Cardiac muscle cell (in vitro differentiated cells and primary cell): ENCODE measurements at regions not wholly inside any gene's neighbourhood (a gene's known extent, or its start where the extent isn't known, plus 50 kb on each side); places are given as distances from the start of the nearest gene placed in this dataset.

Source experiments
- DNase-seq, 2 donors: peaks; one replicate each; pipeline versions ENCODE4 v3.0.0 to v3.0.0-alpha.2; 2010 to 2017; ENCODE audit warnings: low read depth in 1 of 2, low spot score in 1 of 2
- H3K27ac ChIP-seq: fragments of 200-600 bp; sonication (generic); 2 replicates; pipeline ENCODE4 v1.5.1; 2016
- H3K27me3 ChIP-seq: fragments of 200-600 bp; sonication (generic); 2 replicates; pipeline ENCODE4 v1.6.0; 2016; ENCODE audit warnings: control low read depth
- H3K36me3 ChIP-seq: fragments of 200-600 bp; sonication (generic); 2 replicates; pipeline ENCODE4 v1.5.1; 2016; ENCODE audit warnings: control low read depth
- H3K4me1 ChIP-seq: fragments of 200-600 bp; sonication (generic); 2 replicates; pipeline ENCODE4 v1.8.1; 2017; ENCODE audit warnings: low read depth, mild to moderate bottlenecking, mixed run types
- H3K4me3 ChIP-seq: fragments of 200-600 bp; sonication (generic); 2 replicates; pipeline ENCODE4 v1.5.1; 2016; ENCODE audit warnings: mild to moderate bottlenecking
- H3K9me3 ChIP-seq: fragments of 200-600 bp; sonication (generic); 2 replicates; pipeline ENCODE4 v1.5.1; 2017; ENCODE audit warnings: low read depth, mild to moderate bottlenecking, control low read depth
- CTCF ChIP-seq: IDR thresholded peaks from 2 replicates; pipeline ENCODE4 v1.5.1; 2012; ENCODE audit warnings: low read depth, mild to moderate bottlenecking, low read length

GRCh38 chr6:1068068-1068467 is 243.8 kb upstream of the FOXQ1 start:
- Histone ChIP-seq H3K9me3 (no peaks in the 10 kb centered on the region), H3K36me3 (no peaks in the 10 kb centered on the region), H3K27me3 (no peaks in the 10 kb centered on the region), H3K27ac (no peak overlapping the region), H3K4me3 (no peak overlapping the region), H3K4me1 (peaks cover 21% of the 10 kb centered on the region)
- no peak for TF ChIP-seq CTCF
- no peak for DNase-seq

GRCh38 chr6:1067346-1067745 is 244.6 kb upstream of the FOXQ1 start:
- H3K27me3 ChIP-seq = no peaks in the 10 kb centered on the region
- H3K36me3 ChIP-seq = no peaks in the 10 kb centered on the region
- no peak for TF ChIP-seq CTCF

GRCh38 chr6:1066449-1067090 is 245.3 kb upstream of the FOXQ1 start:
- H3K4me3 ChIP-seq = no peak overlapping the region
- H3K27ac ChIP-seq = no peak overlapping the region
- H3K36me3 ChIP-seq = no peaks in the 10 kb centered on the region
- DNase-seq = no peak
- no peak for TF ChIP-seq CTCF
- H3K4me1 ChIP-seq = peaks cover 21% of the 10 kb centered on the region
- no peaks in the 10 kb centered on the region for H3K27me3 ChIP-seq
- H3K9me3 ChIP-seq = no peaks in the 10 kb centered on the region

More at GRCh38 chr6:1067346-1067745, 244.6 kb upstream of the FOXQ1 start:
- Histone ChIP-seq H3K9me3 (no peaks in the 10 kb centered on the region), H3K4me1 (peaks cover 21% of the 10 kb centered on the region), H3K27ac (no peak overlapping the region), H3K4me3 (no peak overlapping the region)
- DNase-seq = no peak

- Histone ChIP-seq H3K4me1 (peaks cover 21% of the 10 kb centered on the region), H3K4me3 (no peak overlapping the region), H3K36me3 (no peaks in the 10 kb centered on the region), H3K27ac (no peak overlapping the region), H3K9me3 (no peaks in the 10 kb centered on the region), H3K27me3 (no peaks in the 10 kb centered on the region)
- TF ChIP-seq CTCF = no peak
- no peak for DNase-seq
Observed at GRCh38 chr6:1065986-1066385, 245.9 kb upstream of the FOXQ1 start.

- peaks cover 9% of the 10 kb centered on the region for H3K4me1 ChIP-seq
- DNase-seq = no peak
- no peaks in the 10 kb centered on the region for H3K27me3 ChIP-seq
- no peak overlapping the region for H3K4me3 ChIP-seq
- no peaks in the 10 kb centered on the region for H3K36me3 ChIP-seq
- no peak overlapping the region for H3K27ac ChIP-seq
- TF ChIP-seq CTCF = no peak
- H3K9me3 ChIP-seq = no peaks in the 10 kb centered on the region
Observed at GRCh38 chr6:1063671-1064355, 248.1 kb upstream of the FOXQ1 start.
